ENCODE measurements at regions not wholly inside any gene's neighbourhood (a gene's known extent, or its start where the extent isn't known, plus 50 kb on each side); places are given as distances from the start of the nearest gene placed in this dataset.
"Not testable (repeated sequence)": the region's sequence is repeated elsewhere in the genome, so short reads cannot be mapped to it uniquely, and the experiment has no call there.

- Mint-ChIP-seq H3K4me3 (no peak overlapping the region), H3K27ac (no peak overlapping the region)
Measured at GRCh38 chr17:34424814-34425491, 61.9 kb upstream of the CCL1 start.

GRCh38 chr17:34423978-34424813 is 61.2 kb upstream of the CCL1 start:
- no peaks in the 10 kb centered on the region for H3K9me3 Mint-ChIP-seq
- intact Hi-C loops (cut with micrococcal nuclease): loop anchor here (5.0 kb wide), 1 partner anchor 93 kb away; no protein-coding TSS in a partner anchor
- no peaks in the 10 kb centered on the region for H3K4me1 Mint-ChIP-seq (ENCODE audit: low read depth)
- H3K27me3 Mint-ChIP-seq (ENCODE audit: insufficient read depth): peaks cover 51% of the 10 kb centered on the region
- H3K4me3 Mint-ChIP-seq: no peak overlapping the region
- no peak for DNase-seq (ENCODE audit: low spot score)
- no peak overlapping the region for H3K27ac Mint-ChIP-seq
- no peaks in the 10 kb centered on the region for H3K36me3 Mint-ChIP-seq (ENCODE audit: low read depth)

More at GRCh38 chr17:34424814-34425491, 61.9 kb upstream of the CCL1 start:
- no peaks in the 10 kb centered on the region for H3K4me1 Mint-ChIP-seq (ENCODE audit: low read depth)
- H3K27me3 Mint-ChIP-seq (ENCODE audit: insufficient read depth): peaks cover 51% of the 10 kb centered on the region
- no peaks in the 10 kb centered on the region for H3K9me3 Mint-ChIP-seq
- H3K36me3 Mint-ChIP-seq (ENCODE audit: low read depth): no peaks in the 10 kb centered on the region
- no peak for DNase-seq (ENCODE audit: low spot score)
- intact Hi-C loops (cut with micrococcal nuclease): loop anchor here (5.0 kb wide), 1 partner anchor 92 kb away; no protein-coding TSS in a partner anchor

- H3K27me3 Mint-ChIP-seq (ENCODE audit: insufficient read depth): peaks cover 48% of the 10 kb centered on the region
- DNase-seq (ENCODE audit: low spot score); H3K9me3 Mint-ChIP-seq; H3K27ac Mint-ChIP-seq; H3K4me3 Mint-ChIP-seq; H3K36me3 Mint-ChIP-seq (ENCODE audit: low read depth); H3K4me1 Mint-ChIP-seq (ENCODE audit: low read depth): not testable (repeated sequence)
- intact Hi-C loops (cut with micrococcal nuclease): loop anchor here (5.0 kb wide), 1 partner anchor 94 kb away; no protein-coding TSS in a partner anchor
Measured at GRCh38 chr17:34423315-34423714, 60.3 kb upstream of the CCL1 start.

- Mint-ChIP-seq H3K27me3 (ENCODE audit: insufficient read depth) (peaks cover 49% of the 10 kb centered on the region), H3K36me3 (ENCODE audit: low read depth) (no peaks in the 10 kb centered on the region), H3K9me3 (no peaks in the 10 kb centered on the region), H3K27ac (no peak overlapping the region), H3K4me3 (no peak overlapping the region), H3K4me1 (ENCODE audit: low read depth) (no peaks in the 10 kb centered on the region)
- no peak for DNase-seq (ENCODE audit: low spot score)
- intact Hi-C loops (cut with micrococcal nuclease): loop anchor here (1.0 to 5.0 kb wide), 4 partner anchors 96 to 697 kb away; no protein-coding TSS in a partner anchor
Measured at GRCh38 chr17:34420900-34421299, 57.9 kb upstream of the CCL1 start.

GRCh38 chr17:34420254-34420766 is 57.3 kb upstream of the CCL1 start:
- Mint-ChIP-seq H3K9me3 (no peaks in the 10 kb centered on the region), H3K27me3 (ENCODE audit: insufficient read depth) (peaks cover 51% of the 10 kb centered on the region), H3K4me3 (no peak overlapping the region), H3K36me3 (ENCODE audit: low read depth) (no peaks in the 10 kb centered on the region), H3K4me1 (ENCODE audit: low read depth) (no peaks in the 10 kb centered on the region), H3K27ac (no peak overlapping the region)
- DNase-seq (ENCODE audit: low spot score): peak; percentile 30
- intact Hi-C loops (cut with micrococcal nuclease): loop anchor here (1.0 to 5.0 kb wide), 4 partner anchors 97 to 698 kb away; no protein-coding TSS in a partner anchor

- intact Hi-C loops (cut with micrococcal nuclease): no loop called here
- Mint-ChIP-seq H3K4me1 (ENCODE audit: low read depth) (peaks cover 13% of the 10 kb centered on the region), H3K27me3 (ENCODE audit: insufficient read depth) (peaks cover 52% of the 10 kb centered on the region), H3K36me3 (ENCODE audit: low read depth) (no peaks in the 10 kb centered on the region), H3K9me3 (no peaks in the 10 kb centered on the region), H3K27ac (no peak overlapping the region), H3K4me3 (no peak overlapping the region)
- no peak for DNase-seq (ENCODE audit: low spot score)
Measured at GRCh38 chr17:34416116-34416515, 53.1 kb upstream of the CCL1 start.

GRCh38 chr17:34414339-34414738 is 51.3 kb upstream of the CCL1 start:
- no peaks in the 10 kb centered on the region for H3K9me3 Mint-ChIP-seq
- no peak overlapping the region for H3K4me3 Mint-ChIP-seq
- H3K36me3 Mint-ChIP-seq (ENCODE audit: low read depth): no peaks in the 10 kb centered on the region
- intact Hi-C loops (cut with micrococcal nuclease): no loop called here
- no peak overlapping the region for H3K27ac Mint-ChIP-seq
- peaks cover 13% of the 10 kb centered on the region for H3K4me1 Mint-ChIP-seq (ENCODE audit: low read depth)
- H3K27me3 Mint-ChIP-seq (ENCODE audit: insufficient read depth): peaks cover 45% of the 10 kb centered on the region
- DNase-seq (ENCODE audit: low spot score): no peak

- intact Hi-C loops (cut with micrococcal nuclease): no loop called here
- H3K4me3 Mint-ChIP-seq: no peak overlapping the region
- H3K4me1 Mint-ChIP-seq (ENCODE audit: low read depth): peaks cover 13% of the 10 kb centered on the region
- no peak for DNase-seq (ENCODE audit: low spot score)
- H3K27me3 Mint-ChIP-seq (ENCODE audit: insufficient read depth): peaks cover 48% of the 10 kb centered on the region
- peak overlapping the region; percentile 18 for H3K27ac Mint-ChIP-seq
- H3K36me3 Mint-ChIP-seq (ENCODE audit: low read depth): no peaks in the 10 kb centered on the region
- H3K9me3 Mint-ChIP-seq: no peaks in the 10 kb centered on the region
Measured at GRCh38 chr17:34413443-34414119, 50.5 kb upstream of the CCL1 start.

- intact Hi-C loops (cut with micrococcal nuclease): no loop called here
- peak overlapping the region; percentile 18 for H3K27ac Mint-ChIP-seq
- no peak for DNase-seq (ENCODE audit: low spot score)
- peaks cover 17% of the 10 kb centered on the region for H3K4me1 Mint-ChIP-seq (ENCODE audit: low read depth)
- peaks cover 52% of the 10 kb centered on the region for H3K27me3 Mint-ChIP-seq (ENCODE audit: insufficient read depth)
- H3K9me3 Mint-ChIP-seq: no peaks in the 10 kb centered on the region
- no peak overlapping the region for H3K4me3 Mint-ChIP-seq
- H3K36me3 Mint-ChIP-seq (ENCODE audit: low read depth): no peaks in the 10 kb centered on the region
Measured at GRCh38 chr17:34412965-34413441, 50.0 kb upstream of the CCL1 start.

All from activated T-helper 1 cell treated with anti-CD3 and anti-CD28 coated beads, Interleukin-12 subunit alpha, Interleukin-12 subunit beta, Interleukin-2, Interleukin-4 antibody, amounts not matched to agents 30 ng/mL and 10 ng/mL and 1 ng/mL, durations not matched to agents 14 hours and 24 hours and 36 hours (primary cell).